ENCODE measurements at regions not wholly inside any gene's neighbourhood (a gene's known extent, or its start where the extent isn't known, plus 50 kb on each side); places are given as distances from the start of the nearest gene placed in this dataset.

DNA sequence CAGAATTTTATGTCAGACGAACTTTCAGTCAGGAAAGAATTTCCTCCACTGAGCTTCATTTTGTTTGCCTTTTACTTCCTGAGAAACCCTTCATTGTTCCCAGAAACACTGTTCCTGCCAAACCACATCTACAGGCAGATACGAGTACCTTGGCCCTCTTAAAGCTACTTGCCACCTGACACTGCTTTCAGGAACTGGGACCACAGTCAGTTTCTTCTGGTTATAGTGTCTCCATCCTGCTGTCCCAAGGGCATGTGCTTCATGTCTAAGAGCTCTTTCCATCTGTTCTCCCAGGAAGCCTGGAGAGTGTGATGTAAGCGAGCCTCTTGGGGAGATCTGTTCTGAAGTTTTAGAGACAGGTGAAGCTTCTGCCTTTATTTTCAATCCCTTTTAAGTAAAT lies 161.7 kb upstream of the PLEKHA5 start (continued):
- TF ChIP-seq SUZ12 (IDR thresholded peaks at IDR 0.05; ENCODE audit: low read length): no peak
- no peak for TF ChIP-seq CBX8 (IDR thresholded peaks at IDR 0.05; ENCODE audit: borderline replicate concordance, low read depth, low read length)
- no peak for TF ChIP-seq TAF1 (IDR thresholded peaks at IDR 0.05; ENCODE audit: low read depth, low read length)
- TF ChIP-seq TEAD4 (IDR thresholded peaks at IDR 0.05; ENCODE audit: low read depth, low read length): no peak

All from H1 (cell line).